ENCODE measurements at regions not wholly inside any gene's neighbourhood (a gene's known extent, or its start where the extent isn't known, plus 50 kb on each side); places are given as distances from the start of the nearest gene placed in this dataset.
"Not testable (repeated sequence)": the region's sequence is repeated elsewhere in the genome, so short reads cannot be mapped to it uniquely, and the experiment has no call there.

GRCh38 chr5:10891193-10891592 is 130.2 kb upstream of the DAP start:
- Mint-ChIP-seq H3K27ac (no peak overlapping the region), H3K36me3 (ENCODE audit: low read depth) (no peaks in the 10 kb centered on the region), H3K4me3 (no peak overlapping the region), H3K27me3 (no peaks in the 10 kb centered on the region), H3K9me3 (peaks cover 18% of the 10 kb centered on the region), H3K4me1 (ENCODE audit: low read depth) (no peaks in the 10 kb centered on the region)
- CTCF ChIA-PET: no interaction called here
- Histone ChIP-seq H3K36me3 (ENCODE audit: insufficient read depth, low read length) (no peaks in the 10 kb centered on the region), H3K9me3 (ENCODE audit: control insufficient read depth in 1 of 2, insufficient read depth in 1 of 2, low read length in 2 of 2) (no peaks in the 10 kb centered on the region), H3K27ac (ENCODE audit: low read depth in 1 of 2, low read length in 2 of 2) (no peak overlapping the region), H3K4me3 (ENCODE audit: low read length) (no peak overlapping the region), H3K27me3 (ENCODE audit: control insufficient read depth in 1 of 2, insufficient read depth in 2 of 2, low read length in 2 of 2) (no peaks in the 10 kb centered on the region), H3K4me1 (ENCODE audit: insufficient read depth, low read length) (no peaks in the 10 kb centered on the region)
- ATAC-seq (ENCODE audit: poor library complexity): no peak
- intact Hi-C loops (cut with DNase I, micrococcal nuclease): no loop called here
- no peak for TF ChIP-seq CTCF (IDR thresholded peaks at IDR 0.05)
- POLR2A ChIA-PET: no interaction called here
- DNase-seq: no peak

- Mint-ChIP-seq H3K36me3 (ENCODE audit: low read depth) (no peaks in the 10 kb centered on the region), H3K9me3 (peaks cover 17% of the 10 kb centered on the region), H3K4me1 (ENCODE audit: low read depth) (no peaks in the 10 kb centered on the region), H3K4me3 (no peak overlapping the region), H3K27me3 (no peaks in the 10 kb centered on the region), H3K27ac (no peak overlapping the region)
- Histone ChIP-seq H3K9me3 (ENCODE audit: control insufficient read depth in 1 of 2, insufficient read depth in 1 of 2, low read length in 2 of 2) (peaks cover 0 to 3% of the 10 kb centered on the region in 2 experiments), H3K27me3 (ENCODE audit: control insufficient read depth in 1 of 2, insufficient read depth in 2 of 2, low read length in 2 of 2) (peaks cover 0 to 3% of the 10 kb centered on the region in 2 experiments), H3K4me3 (ENCODE audit: low read length) (no peak overlapping the region), H3K4me1 (ENCODE audit: insufficient read depth, low read length) (no peaks in the 10 kb centered on the region), H3K27ac (ENCODE audit: low read depth in 1 of 2, low read length in 2 of 2) (no peak overlapping the region), H3K36me3 (ENCODE audit: insufficient read depth, low read length) (no peaks in the 10 kb centered on the region)
- DNase-seq (no peak), ATAC-seq (ENCODE audit: poor library complexity) (no peak)
- ChIA-PET POLR2A (no interaction called here), CTCF (no interaction called here)
- intact Hi-C loops (cut with DNase I, micrococcal nuclease): no loop called here
- no peak for TF ChIP-seq CTCF (IDR thresholded peaks at IDR 0.05)
Measured at GRCh38 chr5:10886497-10886896, 125.5 kb upstream of the DAP start.

DNA sequence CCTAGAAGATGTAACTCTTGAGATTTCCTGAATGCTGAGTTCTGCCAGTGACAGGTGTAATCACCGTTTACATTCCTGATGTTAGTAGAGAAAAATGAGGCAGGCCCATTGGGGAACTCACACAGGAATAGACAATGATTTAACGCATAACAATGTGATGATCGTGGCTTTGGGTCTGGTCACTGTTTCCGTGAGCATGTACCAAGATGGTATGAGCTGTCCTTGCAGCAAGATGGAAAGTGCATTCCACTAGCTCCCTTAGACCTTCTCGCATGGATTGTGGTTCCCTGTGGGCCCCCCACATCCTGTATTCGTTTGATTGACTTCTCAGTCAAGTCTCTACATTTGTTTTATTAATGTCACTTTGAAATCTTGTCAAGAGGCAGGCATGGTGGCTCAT is 124.0 kb upstream of the DAP start:
- Mint-ChIP-seq H3K27ac (no peak overlapping the region), H3K4me1 (ENCODE audit: low read depth) (no peaks in the 10 kb centered on the region), H3K4me3 (no peak overlapping the region), H3K27me3 (peaks cover 3% of the 10 kb centered on the region), H3K9me3 (peaks cover 12% of the 10 kb centered on the region), H3K36me3 (ENCODE audit: low read depth) (no peaks in the 10 kb centered on the region)
- DNase-seq (no peak), ATAC-seq (ENCODE audit: poor library complexity) (no peak)
- intact Hi-C loops (cut with DNase I, micrococcal nuclease): no loop called here
- Histone ChIP-seq H3K27ac (ENCODE audit: low read depth in 1 of 2, low read length in 2 of 2) (no peak overlapping the region), H3K27me3 (ENCODE audit: control insufficient read depth in 1 of 2, insufficient read depth in 2 of 2, low read length in 2 of 2) (peaks cover 0 to 3% of the 10 kb centered on the region in 2 experiments), H3K4me1 (ENCODE audit: insufficient read depth, low read length) (no peaks in the 10 kb centered on the region), H3K4me3 (ENCODE audit: low read length) (no peak overlapping the region), H3K9me3 (ENCODE audit: control insufficient read depth in 1 of 2, insufficient read depth in 1 of 2, low read length in 2 of 2) (peaks cover 0 to 3% of the 10 kb centered on the region in 2 experiments), H3K36me3 (ENCODE audit: insufficient read depth, low read length) (no peaks in the 10 kb centered on the region)
- POLR2A ChIA-PET: no interaction called here
- no peak for TF ChIP-seq CTCF (IDR thresholded peaks at IDR 0.05)
- CTCF ChIA-PET: no interaction called here

- CTCF ChIA-PET; H3K27me3 ChIP-seq (ENCODE audit: control insufficient read depth in 1 of 2, insufficient read depth in 2 of 2, low read length in 2 of 2); H3K27ac Mint-ChIP-seq; H3K27ac ChIP-seq (ENCODE audit: low read depth in 1 of 2, low read length in 2 of 2); H3K9me3 ChIP-seq (ENCODE audit: control insufficient read depth in 1 of 2, insufficient read depth in 1 of 2, low read length in 2 of 2); DNase-seq; H3K36me3 Mint-ChIP-seq (ENCODE audit: low read depth); H3K4me3 ChIP-seq (ENCODE audit: low read length); POLR2A ChIA-PET; H3K36me3 ChIP-seq (ENCODE audit: insufficient read depth, low read length); H3K9me3 Mint-ChIP-seq; H3K4me1 Mint-ChIP-seq (ENCODE audit: low read depth); H3K4me1 ChIP-seq (ENCODE audit: insufficient read depth, low read length); ATAC-seq (ENCODE audit: poor library complexity); H3K4me3 Mint-ChIP-seq; intact Hi-C loops (cut with DNase I, micrococcal nuclease): not testable (repeated sequence)
- peaks cover 13% of the 10 kb centered on the region for H3K27me3 Mint-ChIP-seq
Measured at GRCh38 chr5:10883945-10884344, 122.9 kb upstream of the DAP start.
